Ovary (tissue), 7 donors: ENCODE measurements at regions not wholly inside any gene's neighbourhood (a gene's known extent, or its start where the extent isn't known, plus 50 kb on each side); places are given as distances from the start of the nearest gene placed in this dataset.

ENCODE experiments used
- DNase-seq, 5 donors: peaks; one replicate each; pipeline ENCODE4 v3.0.0-alpha.2; 2019 to 2020
- H3K27ac ChIP-seq, 2 donors: fragments of 200-600 bp; one replicate each; pipeline versions ENCODE4 v1.5.1 to v1.8.0; 2019 to 2022
- H3K27me3 ChIP-seq: fragments of 200-600 bp; one replicate; pipeline ENCODE4 v1.8.0; 2022
- H3K36me3 ChIP-seq: fragments of 200-600 bp; sonication (generic); one replicate; pipeline ENCODE4 v1.5.1; 2019
- H3K4me1 ChIP-seq: one replicate; pipeline ENCODE4 v1.8.1; 2013; ENCODE audit warnings: mild to moderate bottlenecking, moderate library complexity; ENCODE audit not compliant: insufficient read depth
- H3K4me3 ChIP-seq: fragments of 200-600 bp; sonication (generic); one replicate; pipeline ENCODE4 v1.5.1; 2017
- H3K9me3 ChIP-seq, 2 donors: fragments of 200-600 bp in 1 of 2; sonication (generic) in 1 of 2; one replicate each; pipeline versions ENCODE4 v1.5.1 to v1.8.1; 2013 to 2019; ENCODE audit warnings: mild to moderate bottlenecking in 1 of 2, moderate library complexity in 1 of 2
- EP300 ChIP-seq: sonication (generic); formaldehyde crosslinking; IDR thresholded peaks from one replicate; pipeline ENCODE4 v1.6.1; 2017; ENCODE audit warnings: antibody characterized with exemption
- POLR2A ChIP-seq: fragments of 450-650 bp; IDR thresholded peaks from one replicate; pipeline ENCODE4 v1.6.1; 2017; ENCODE audit warnings: antibody characterized with exemption, mild to moderate bottlenecking, moderate library complexity
- WGBS, 3 donors: extraction: QIAGEN DNeasy Blood & Tissue Kit in 1 of 3; methylation state at CpG; one replicate each; pipeline versions ENCODE4 v1.1.5 to v1.1.7; 2013 to 2017; 5-methylcytosine and 5-hydroxymethylcytosine counted together
- intact Hi-C, 4 donors: fragments of 100-400 bp; cut with DNase I; formaldehyde crosslinking; loops; one replicate each; pipeline versions ENCODE4 v1.11.0 to v1.15.1; 2022 to 2023
- TF ChIP-seq, protein P1 (sequence below), 3 donors: fragments of 450-650 bp in 2 of 3; fragments of 200-600 bp in 1 of 3; IDR thresholded peaks; one replicate each; pipeline versions ENCODE4 v1.5.1 to v1.8.0; 2016 to 2022; ENCODE audit warnings: antibody characterized with exemption in 3 of 3, mild to moderate bottlenecking in 1 of 3
- donor health status: DM: no; HTN: no; CAD: no; lungs with moderate emphysema.
- donor health status: DM: no; HTN: no; CAD: no.
- donor health status: Bipolar disorder and iron deficiency.
- donor health status: DM: no; HTN: no; CAD: no.
- donor health status: DM: yes; HTN: yes; CAD: no.

DNA sequence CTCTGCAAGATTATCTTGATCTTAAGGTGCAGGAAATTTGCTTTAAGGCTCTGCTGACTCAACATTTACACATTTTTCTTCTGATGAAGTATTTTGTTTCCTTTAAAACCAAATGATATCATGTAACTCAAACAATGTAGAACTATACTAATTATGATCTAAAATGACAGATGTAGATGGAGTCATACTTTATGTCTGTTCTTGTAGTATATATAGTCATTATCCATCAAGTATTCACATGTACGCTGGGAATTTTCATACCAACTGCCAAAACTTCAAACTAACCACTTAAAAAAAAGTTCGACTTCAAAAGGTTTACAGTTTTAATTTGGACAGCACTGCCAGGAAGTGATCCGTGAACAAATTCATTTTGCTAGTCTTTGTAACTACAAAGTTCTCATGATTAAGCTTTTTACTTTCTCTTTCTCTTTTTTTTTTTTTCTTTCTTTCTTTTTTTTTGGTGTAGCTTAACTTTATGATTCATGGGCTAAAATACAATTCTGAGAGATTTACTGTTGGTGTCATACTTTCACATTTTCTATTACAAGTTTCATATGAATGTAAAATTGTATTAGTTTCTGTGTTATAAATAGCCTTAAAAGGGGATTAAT lies 509.0 kb upstream of the CXADR start:
- WGBS, 3 donors: 5 to 10% (median 7%) methylated on average over 3 of the region's 3 CpGs
- DNase-seq: no peak
- Histone ChIP-seq H3K9me3 (no peaks in the 10 kb centered on the region), H3K27ac (no peak overlapping the region), H3K4me3 (peak overlapping the region; percentile 19), H3K4me1 (peaks cover 2% of the 10 kb centered on the region), H3K36me3 (no peaks in the 10 kb centered on the region), H3K27me3 (no peaks in the 10 kb centered on the region)
- no peak for TF ChIP-seq EP300
- no peak for TF ChIP-seq POLR2A
- TF ChIP-seq, protein P1, sequence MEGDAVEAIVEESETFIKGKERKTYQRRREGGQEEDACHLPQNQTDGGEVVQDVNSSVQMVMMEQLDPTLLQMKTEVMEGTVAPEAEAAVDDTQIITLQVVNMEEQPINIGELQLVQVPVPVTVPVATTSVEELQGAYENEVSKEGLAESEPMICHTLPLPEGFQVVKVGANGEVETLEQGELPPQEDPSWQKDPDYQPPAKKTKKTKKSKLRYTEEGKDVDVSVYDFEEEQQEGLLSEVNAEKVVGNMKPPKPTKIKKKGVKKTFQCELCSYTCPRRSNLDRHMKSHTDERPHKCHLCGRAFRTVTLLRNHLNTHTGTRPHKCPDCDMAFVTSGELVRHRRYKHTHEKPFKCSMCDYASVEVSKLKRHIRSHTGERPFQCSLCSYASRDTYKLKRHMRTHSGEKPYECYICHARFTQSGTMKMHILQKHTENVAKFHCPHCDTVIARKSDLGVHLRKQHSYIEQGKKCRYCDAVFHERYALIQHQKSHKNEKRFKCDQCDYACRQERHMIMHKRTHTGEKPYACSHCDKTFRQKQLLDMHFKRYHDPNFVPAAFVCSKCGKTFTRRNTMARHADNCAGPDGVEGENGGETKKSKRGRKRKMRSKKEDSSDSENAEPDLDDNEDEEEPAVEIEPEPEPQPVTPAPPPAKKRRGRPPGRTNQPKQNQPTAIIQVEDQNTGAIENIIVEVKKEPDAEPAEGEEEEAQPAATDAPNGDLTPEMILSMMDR (IDR thresholded peaks at IDR 0.05): no peak
- intact Hi-C loops: no loop called here

DNA sequence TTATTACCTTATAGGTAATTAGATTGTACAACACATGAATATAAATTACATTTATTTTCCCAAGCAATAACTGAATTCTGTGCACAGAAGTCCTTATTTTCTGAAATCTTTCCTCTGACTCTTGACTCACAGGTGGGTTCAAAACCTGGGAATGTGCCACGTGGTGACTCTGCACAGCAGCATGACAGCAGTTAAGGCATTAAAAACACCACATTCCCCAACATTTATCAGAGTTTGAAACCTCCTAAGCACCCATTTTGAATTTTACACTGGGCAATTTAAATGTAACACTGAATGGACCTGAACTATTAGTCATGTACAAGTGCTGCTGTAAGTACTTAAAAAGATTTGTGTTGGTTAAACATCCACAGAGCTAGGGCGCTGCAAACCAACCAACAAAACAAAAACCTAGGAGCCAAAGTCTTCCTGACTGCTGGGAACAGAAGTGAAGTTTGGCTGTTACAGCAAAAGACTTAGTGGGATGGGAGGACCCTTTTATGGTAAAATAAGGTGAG lies 480.6 kb upstream of the CXADR start:
- intact Hi-C loops: no loop called here
- Histone ChIP-seq H3K4me1 (no peaks in the 10 kb centered on the region), H3K4me3 (no peak overlapping the region), H3K36me3 (no peaks in the 10 kb centered on the region), H3K27me3 (no peaks in the 10 kb centered on the region), H3K9me3 (no peaks in the 10 kb centered on the region), H3K27ac (no peak overlapping the region)
- no peak for DNase-seq
- 48 to 83% (median 71%) methylated on average over 2 of the region's 2 CpGs for WGBS, 3 donors
- TF ChIP-seq EP300: no peak
- TF ChIP-seq, protein P1 (IDR thresholded peaks at IDR 0.05): no peak
- no peak for TF ChIP-seq POLR2A

DNA sequence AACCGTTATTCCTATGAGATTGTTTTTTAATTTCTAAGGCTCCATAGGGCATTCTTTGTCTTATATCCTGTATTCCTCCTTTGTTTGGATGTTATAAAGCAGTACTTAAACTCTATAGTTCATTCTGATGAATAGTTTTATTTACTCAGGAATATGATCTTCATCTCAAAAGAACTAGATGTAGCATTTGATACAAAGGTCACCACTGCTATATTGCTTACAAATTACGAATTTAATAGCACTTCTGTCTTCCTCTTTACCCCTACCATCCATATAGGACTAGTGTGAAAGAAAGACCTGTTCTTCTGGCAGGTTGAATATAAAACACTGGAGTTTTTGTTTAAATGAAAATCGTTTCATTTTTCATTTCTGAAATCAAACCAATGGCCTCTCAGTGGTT lies 468.1 kb upstream of the CXADR start:
- no peaks in the 10 kb centered on the region for H3K36me3 ChIP-seq
- H3K27ac ChIP-seq: no peak overlapping the region
- H3K27me3 ChIP-seq: no peaks in the 10 kb centered on the region
- no peak for DNase-seq
- WGBS, 3 donors: 82 to 92% (median 86%) methylated on average over 3 of the region's 3 CpGs
- intact Hi-C loops: no loop called here
- H3K4me1 ChIP-seq: no peaks in the 10 kb centered on the region
- TF ChIP-seq EP300 (no peak), POLR2A (no peak)
- TF ChIP-seq, protein P1 (IDR thresholded peaks at IDR 0.05): no peak
- H3K4me3 ChIP-seq: no peak overlapping the region
- no peaks in the 10 kb centered on the region for H3K9me3 ChIP-seq

DNA sequence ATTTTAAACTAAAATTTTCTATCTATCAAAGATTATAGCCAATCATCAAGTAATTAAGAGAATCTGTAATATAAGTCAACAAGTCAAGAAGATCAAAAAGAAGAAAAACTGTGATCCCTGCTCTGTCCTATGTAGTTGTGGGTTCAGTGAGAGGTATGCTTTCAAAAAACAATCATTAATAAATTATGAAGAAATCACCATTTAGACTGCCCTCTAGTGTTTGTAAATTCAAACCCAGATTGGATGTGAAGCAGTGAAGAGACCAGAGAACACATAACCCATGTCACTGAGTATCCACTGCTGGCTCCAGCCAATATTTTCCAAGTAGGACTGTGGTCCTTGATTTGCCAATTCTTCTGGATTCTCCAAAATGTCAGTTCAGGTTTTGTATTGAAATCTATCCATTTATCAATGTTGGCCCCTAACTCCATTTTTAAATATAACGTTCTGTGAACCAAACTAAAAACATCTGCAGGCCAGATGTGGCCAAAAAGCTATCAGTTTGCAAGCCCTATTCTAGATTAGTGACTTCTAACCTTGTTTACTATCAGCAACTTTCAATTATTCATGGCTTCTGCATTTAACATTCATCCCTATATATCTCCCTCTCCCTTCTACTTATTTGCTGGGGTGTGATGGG lies 467.5 kb upstream of the CXADR start:
- no peak overlapping the region for H3K27ac ChIP-seq
- H3K4me1 ChIP-seq: no peaks in the 10 kb centered on the region
- no peak overlapping the region for H3K4me3 ChIP-seq
- no peaks in the 10 kb centered on the region for H3K9me3 ChIP-seq
- no peaks in the 10 kb centered on the region for H3K36me3 ChIP-seq
- no peak for DNase-seq
- no peaks in the 10 kb centered on the region for H3K27me3 ChIP-seq
- intact Hi-C loops: no loop called here
- TF ChIP-seq, protein P1 (IDR thresholded peaks at IDR 0.05): peak in 1 of 3 donors; percentile 18
- no peak for TF ChIP-seq POLR2A
- 3 to 43% (median 38%) methylated on average over 1 of the region's 1 CpG for WGBS, 3 donors
